Immature natural killer cell (primary cell): ENCODE measurements at regions not wholly inside any gene's neighbourhood (a gene's known extent, or its start where the extent isn't known, plus 50 kb on each side); places are given as distances from the start of the nearest gene placed in this dataset.
"Not testable (repeated sequence)": the region's sequence is repeated elsewhere in the genome, so short reads cannot be mapped to it uniquely, and the experiment has no call there.

Experiments used
- DNase-seq, 3 donors: peaks; one replicate each; pipeline ENCODE4 v3.0.0; 2022; ENCODE audit warnings: mixed read lengths in 1 of 3
- H3K27ac Mint-ChIP-seq, 6 donors: one replicate each; pipeline ENCODE4 v1.8.0; 2020; ENCODE audit warnings: mixed read lengths in 6 of 6, mild to moderate bottlenecking in 5 of 6, inconsistent platforms in 4 of 6, moderate library complexity in 3 of 6
- H3K27me3 Mint-ChIP-seq, 3 donors: one replicate each; pipeline ENCODE4 v1.8.0; 2020 to 2021; ENCODE audit warnings: low read depth in 3 of 3, mild to moderate bottlenecking in 3 of 3, mixed read lengths in 3 of 3, moderate library complexity in 3 of 3, inconsistent platforms in 1 of 3
- H3K36me3 Mint-ChIP-seq, 3 donors: one replicate each; pipeline ENCODE4 v1.8.0; 2020; ENCODE audit warnings: mixed read lengths in 3 of 3, inconsistent platforms in 2 of 3, mild to moderate bottlenecking in 2 of 3
- H3K4me1 Mint-ChIP-seq, 2 donors: one replicate each; pipeline ENCODE4 v1.8.0; 2020; ENCODE audit warnings: inconsistent platforms in 2 of 2, mild to moderate bottlenecking in 2 of 2, mixed read lengths in 2 of 2, moderate library complexity in 1 of 2
- H3K4me3 Mint-ChIP-seq, 5 donors: one replicate each; pipeline ENCODE4 v1.8.0; 2020; ENCODE audit warnings: mild to moderate bottlenecking in 5 of 5, mixed read lengths in 5 of 5, inconsistent platforms in 3 of 5, moderate library complexity in 3 of 5
- H3K9me3 Mint-ChIP-seq, 6 donors: one replicate each; pipeline ENCODE4 v1.8.0; 2020; ENCODE audit warnings: mild to moderate bottlenecking in 6 of 6, mixed read lengths in 6 of 6, inconsistent platforms in 4 of 6, moderate library complexity in 3 of 6

- not testable (repeated sequence) for H3K27ac Mint-ChIP-seq, H3K4me1 Mint-ChIP-seq, H3K27me3 Mint-ChIP-seq, H3K36me3 Mint-ChIP-seq, DNase-seq, H3K9me3 Mint-ChIP-seq, H3K4me3 Mint-ChIP-seq
Observed at GRCh38 chr7:75201606-75202079, 109.3 kb downstream of the GTF2IRD2B start.

- H3K9me3 Mint-ChIP-seq, H3K36me3 Mint-ChIP-seq, H3K27ac Mint-ChIP-seq, H3K4me1 Mint-ChIP-seq, H3K27me3 Mint-ChIP-seq, H3K4me3 Mint-ChIP-seq, DNase-seq: not testable (repeated sequence)
Observed at GRCh38 chr7:75205367-75206085, 113.1 kb downstream of the GTF2IRD2B start.

GRCh38 chr7:75215460-75215859 is 123.1 kb downstream of the GTF2IRD2B start:
- H3K9me3 Mint-ChIP-seq, H3K27me3 Mint-ChIP-seq: not testable (repeated sequence)

GRCh38 chr7:75216963-75217362 is 124.6 kb downstream of the GTF2IRD2B start:
- not testable (repeated sequence) for H3K36me3 Mint-ChIP-seq, H3K27ac Mint-ChIP-seq, H3K4me1 Mint-ChIP-seq, H3K4me3 Mint-ChIP-seq, DNase-seq, H3K9me3 Mint-ChIP-seq, H3K27me3 Mint-ChIP-seq

More at GRCh38 chr7:75215460-75215859, 123.1 kb downstream of the GTF2IRD2B start:
- H3K27ac Mint-ChIP-seq, H3K4me1 Mint-ChIP-seq, H3K4me3 Mint-ChIP-seq, DNase-seq, H3K36me3 Mint-ChIP-seq: not testable (repeated sequence)

GRCh38 chr7:75226102-75226501 is 133.7 kb downstream of the GTF2IRD2B start:
- not testable (repeated sequence) for H3K4me3 Mint-ChIP-seq, H3K9me3 Mint-ChIP-seq, H3K27me3 Mint-ChIP-seq, H3K27ac Mint-ChIP-seq, H3K36me3 Mint-ChIP-seq, DNase-seq, H3K4me1 Mint-ChIP-seq

GRCh38 chr7:75229558-75229957 is 137.2 kb downstream of the GTF2IRD2B start:
- H3K4me1 Mint-ChIP-seq, H3K4me3 Mint-ChIP-seq, H3K9me3 Mint-ChIP-seq, H3K36me3 Mint-ChIP-seq, DNase-seq, H3K27ac Mint-ChIP-seq, H3K27me3 Mint-ChIP-seq: not testable (repeated sequence)

GRCh38 chr7:75230558-75230957 is 138.2 kb downstream of the GTF2IRD2B start:
- H3K27me3 Mint-ChIP-seq, H3K9me3 Mint-ChIP-seq, H3K4me3 Mint-ChIP-seq, H3K4me1 Mint-ChIP-seq, H3K36me3 Mint-ChIP-seq, DNase-seq, H3K27ac Mint-ChIP-seq: not testable (repeated sequence)

- not testable (repeated sequence) for H3K9me3 Mint-ChIP-seq, H3K4me3 Mint-ChIP-seq, DNase-seq, H3K4me1 Mint-ChIP-seq, H3K27ac Mint-ChIP-seq, H3K36me3 Mint-ChIP-seq, H3K27me3 Mint-ChIP-seq
Observed at GRCh38 chr7:75235092-75235826, 142.9 kb downstream of the GTF2IRD2B start.

GRCh38 chr7:75235827-75236167 is 143.4 kb downstream of the GTF2IRD2B start:
- not testable (repeated sequence) for H3K27me3 Mint-ChIP-seq, H3K4me1 Mint-ChIP-seq, H3K9me3 Mint-ChIP-seq, DNase-seq, H3K36me3 Mint-ChIP-seq, H3K27ac Mint-ChIP-seq, H3K4me3 Mint-ChIP-seq

- peak; percentile 57 to 66 (median 60) for DNase-seq
- not testable (repeated sequence) for H3K4me1 Mint-ChIP-seq, H3K27ac Mint-ChIP-seq, H3K27me3 Mint-ChIP-seq, H3K36me3 Mint-ChIP-seq, H3K9me3 Mint-ChIP-seq
- peak overlapping the region in 1 of 5 donors; percentile 24 for H3K4me3 Mint-ChIP-seq
Observed at GRCh38 chr7:75237255-75238187, 145.1 kb downstream of the GTF2IRD2B start.

GRCh38 chr7:75238309-75238708 is 145.9 kb downstream of the GTF2IRD2B start:
- H3K9me3 Mint-ChIP-seq, result not testable (repeated sequence)

GRCh38 chr7:75243638-75244037 is 151.2 kb downstream of the GTF2IRD2B start:
- not testable (repeated sequence) for H3K36me3 Mint-ChIP-seq, H3K27ac Mint-ChIP-seq, H3K4me1 Mint-ChIP-seq, H3K9me3 Mint-ChIP-seq, H3K4me3 Mint-ChIP-seq, H3K27me3 Mint-ChIP-seq, DNase-seq

More at GRCh38 chr7:75238309-75238708, 145.9 kb downstream of the GTF2IRD2B start:
- not testable (repeated sequence) for H3K27ac Mint-ChIP-seq, H3K36me3 Mint-ChIP-seq, H3K4me3 Mint-ChIP-seq, DNase-seq, H3K4me1 Mint-ChIP-seq, H3K27me3 Mint-ChIP-seq

- DNase-seq, H3K4me3 Mint-ChIP-seq, H3K36me3 Mint-ChIP-seq, H3K4me1 Mint-ChIP-seq, H3K9me3 Mint-ChIP-seq, H3K27ac Mint-ChIP-seq, H3K27me3 Mint-ChIP-seq: not testable (repeated sequence)
Observed at GRCh38 chr7:75248216-75248615, 147.2 kb upstream of the TRIM73 start.

- H3K27ac Mint-ChIP-seq, result not testable (repeated sequence)
Observed at GRCh38 chr7:75254238-75254637, 141.2 kb upstream of the TRIM73 start.

More at GRCh38 chr7:75254238-75254637, 141.2 kb upstream of the TRIM73 start:
- H3K4me1 Mint-ChIP-seq, H3K36me3 Mint-ChIP-seq, DNase-seq, H3K4me3 Mint-ChIP-seq, H3K27me3 Mint-ChIP-seq, H3K9me3 Mint-ChIP-seq: not testable (repeated sequence)
